HG03025 (cell line): ENCODE measurements at regions not wholly inside any gene's neighbourhood (a gene's known extent, or its start where the extent isn't known, plus 50 kb on each side); places are given as distances from the start of the nearest gene placed in this dataset.
"Not testable (repeated sequence)": the region's sequence is repeated elsewhere in the genome, so short reads cannot be mapped to it uniquely, and the experiment has no call there.

Experiments
- ATAC-seq: cut with Tn5 transposase; IDR thresholded peaks from one replicate; pipeline ENCODE4 v1.9.1; 2021; ENCODE audit warnings: mild to moderate bottlenecking, moderate library complexity; ENCODE audit not compliant: unreplicated experiment, low FRiP score

DNA sequence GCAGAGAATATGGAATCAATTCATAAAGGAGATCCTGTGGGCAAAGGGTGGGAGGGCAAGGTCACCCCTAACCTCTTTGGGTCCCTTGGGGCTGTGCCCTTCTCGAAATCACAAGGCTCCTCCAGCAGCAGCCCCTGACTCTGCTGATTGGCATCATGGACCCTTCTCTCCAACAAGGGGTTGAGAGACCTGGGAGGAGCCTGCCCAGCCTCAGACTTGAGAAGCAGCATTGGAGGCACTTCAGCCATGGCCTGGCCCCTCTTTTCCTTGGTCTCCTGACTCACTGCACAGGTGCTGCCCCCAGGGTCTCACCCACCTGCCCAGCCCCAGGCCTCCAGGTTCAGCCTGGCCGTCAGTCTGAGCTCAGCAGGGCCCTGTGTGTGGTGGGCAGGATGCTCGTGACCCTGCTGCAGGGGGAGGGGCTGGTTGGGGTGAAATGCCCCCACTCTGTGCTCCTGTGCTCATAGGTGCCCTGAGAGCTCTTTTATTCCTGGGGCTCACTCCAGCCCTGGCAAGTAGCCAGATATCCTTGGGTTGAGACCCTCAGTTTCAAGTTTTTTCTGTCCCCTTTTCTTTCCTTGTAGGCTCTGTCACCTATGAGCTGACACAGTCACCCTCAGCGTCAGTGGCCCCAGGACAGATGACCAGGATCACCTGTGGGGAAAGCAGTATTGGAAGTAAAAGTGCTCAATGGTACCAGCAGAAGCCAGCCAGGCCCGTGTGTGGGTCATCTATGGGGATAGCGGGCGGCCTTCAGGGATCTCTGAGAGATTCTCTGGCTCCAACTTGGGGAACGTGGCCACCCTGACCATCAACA is 110.8 kb downstream of the GGTLC2 start:
- ATAC-seq, result no peak

DNA sequence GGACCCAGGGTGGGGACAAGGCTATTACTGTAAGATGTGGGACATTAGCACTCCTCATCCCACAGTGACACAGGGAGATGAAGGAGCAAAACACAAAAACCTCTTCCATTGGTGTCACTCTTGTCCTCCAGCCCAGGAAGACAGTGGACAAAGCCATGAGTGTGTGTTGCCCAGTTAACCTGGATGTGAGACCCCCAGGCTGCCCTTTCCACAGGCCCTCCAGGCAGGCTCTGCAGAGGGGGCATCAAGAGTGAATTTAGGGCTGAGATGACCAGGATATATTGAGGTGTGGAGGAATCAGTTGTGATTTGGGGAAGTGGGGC is 111.3 kb downstream of the GGTLC2 start:
- ATAC-seq, result no peak

- ATAC-seq, result no peak
Measured at GRCh38 chr22:22756109-22756508, 111.7 kb downstream of the GGTLC2 start.

GRCh38 chr22:22756551-22757201 is 112.3 kb downstream of the GGTLC2 start:
- ATAC-seq, result not testable (repeated sequence)

DNA sequence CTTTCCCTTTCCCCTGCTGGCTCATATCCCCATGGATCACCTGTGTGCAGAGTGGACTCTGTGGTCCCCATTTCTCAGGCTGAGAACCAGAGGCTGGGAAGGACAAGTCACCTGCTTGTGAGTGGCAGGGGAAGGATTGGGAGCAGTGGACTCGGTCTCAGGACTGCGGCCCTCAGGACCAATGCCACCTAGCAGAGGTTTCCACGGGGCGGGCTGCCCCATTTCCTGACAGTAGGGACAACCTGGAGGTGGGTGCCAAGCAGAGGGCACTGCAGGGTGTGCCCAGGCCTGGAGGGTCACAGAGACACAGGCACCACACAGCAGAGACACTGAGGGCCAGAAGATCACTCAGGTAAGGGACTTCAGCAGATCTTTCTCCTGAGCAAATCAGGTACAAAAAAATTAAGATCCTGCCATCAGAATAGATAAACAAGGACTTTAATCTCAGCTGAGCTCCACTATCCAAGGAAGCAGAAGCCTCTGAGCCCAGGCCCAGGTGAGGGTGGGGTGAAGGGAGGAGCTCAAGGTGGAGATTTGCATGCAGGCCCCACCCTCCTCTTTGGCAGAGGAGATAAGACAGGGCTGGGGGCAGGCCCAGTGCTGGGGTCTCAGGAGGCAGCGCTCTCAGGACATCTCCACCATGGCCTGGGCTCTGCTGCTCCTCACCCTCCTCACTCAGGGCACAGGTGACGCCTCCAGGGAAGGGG is 113.8 kb downstream of the GGTLC2 start:
- not testable (repeated sequence) for ATAC-seq

DNA sequence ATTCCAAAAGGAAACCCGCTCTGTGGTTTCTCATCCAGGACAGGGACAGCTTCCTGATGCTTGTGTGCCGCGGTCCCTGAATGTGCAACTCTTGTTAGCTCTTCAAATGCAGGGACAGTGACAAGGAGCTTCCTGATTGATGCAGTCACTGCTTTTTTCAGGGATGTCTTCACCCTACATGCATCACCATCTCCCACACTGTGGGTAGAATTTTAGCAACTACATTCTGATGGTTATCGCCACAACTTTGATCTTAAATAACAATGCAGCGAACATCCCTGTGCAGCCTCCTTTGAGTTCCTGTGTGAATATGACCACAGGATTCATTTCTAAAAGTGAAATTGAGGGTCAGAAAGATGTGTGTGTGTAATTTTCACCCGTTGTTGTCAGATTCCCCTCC is 115.0 kb downstream of the GGTLC2 start:
- no peak for ATAC-seq

DNA sequence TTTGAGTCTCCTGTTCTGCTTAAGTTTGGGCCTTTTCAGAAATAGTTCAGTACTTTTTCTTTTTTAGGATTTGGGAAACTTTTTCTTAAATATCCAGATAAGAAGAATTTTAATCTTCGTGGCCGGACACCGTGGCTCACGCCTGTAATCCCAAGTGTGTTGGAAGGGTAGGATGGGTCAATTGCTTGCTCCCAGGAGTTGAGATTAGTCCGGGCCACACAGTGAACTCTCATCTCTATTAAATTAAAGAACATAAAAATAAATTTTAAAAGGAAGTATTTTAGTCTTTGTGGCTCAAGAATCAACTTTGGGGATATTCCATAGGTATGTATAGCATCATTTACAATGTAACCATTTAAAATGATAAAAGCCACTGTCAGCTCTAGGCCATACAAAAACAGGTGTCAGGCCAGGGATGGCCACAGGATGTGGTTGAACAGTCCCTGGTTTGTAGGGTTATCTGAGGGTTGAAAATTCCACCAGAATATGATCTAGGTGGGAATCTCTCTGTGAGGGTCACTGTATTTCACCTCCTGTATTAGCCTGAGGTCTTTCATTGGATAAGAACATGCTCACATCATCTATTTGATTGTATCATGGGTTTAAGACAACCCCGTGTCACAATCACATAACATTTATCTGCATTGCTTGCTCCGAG is 115.6 kb downstream of the GGTLC2 start:
- ATAC-seq, result no peak

- no peak for ATAC-seq
Measured at GRCh38 chr22:22761606-22761962, 117.2 kb downstream of the GGTLC2 start.

- no peak for ATAC-seq
Measured at GRCh38 chr22:22761963-22762772, 117.8 kb downstream of the GGTLC2 start.

- ATAC-seq, result no peak
Measured at GRCh38 chr22:22763512-22763911, 119.1 kb downstream of the GGTLC2 start.

GRCh38 chr22:22764085-22764484 is 119.7 kb downstream of the GGTLC2 start:
- ATAC-seq, result no peak

DNA sequence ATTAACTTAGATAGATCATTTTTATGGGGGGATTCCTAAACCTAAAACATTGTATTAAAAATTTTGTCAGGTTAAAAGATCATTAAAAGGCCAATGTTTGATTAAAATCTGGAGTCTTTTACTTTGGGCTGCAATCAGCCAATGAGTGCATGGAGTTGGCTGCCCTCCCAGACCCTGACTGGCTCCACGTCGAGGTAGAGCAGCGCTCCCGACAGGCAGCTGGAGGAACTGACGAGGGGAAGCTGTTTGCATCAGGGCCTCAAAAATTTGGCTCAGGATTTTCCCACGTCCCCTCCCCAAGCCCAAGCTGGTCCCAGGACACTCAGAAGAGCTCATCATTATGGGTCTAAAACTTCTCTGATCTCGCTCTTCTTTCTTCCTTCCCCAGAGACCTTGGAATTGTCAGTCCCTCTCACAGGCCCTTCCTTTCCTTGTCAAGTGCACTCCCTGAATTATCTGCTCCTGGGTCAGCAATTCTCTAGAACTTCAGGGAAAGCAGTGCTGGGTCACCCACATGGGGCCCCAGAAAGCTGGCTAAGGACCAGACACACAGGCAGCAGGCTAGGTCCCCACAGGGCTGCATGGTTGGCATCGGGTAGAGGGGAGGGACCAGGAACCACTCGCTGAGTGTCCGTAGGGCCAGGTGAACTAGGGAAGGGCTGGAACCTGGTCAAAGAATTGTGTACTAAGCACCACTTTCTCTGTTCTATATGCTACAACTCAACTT is 119.6 kb upstream of the IGLL5 start:
- ATAC-seq, result no peak

DNA sequence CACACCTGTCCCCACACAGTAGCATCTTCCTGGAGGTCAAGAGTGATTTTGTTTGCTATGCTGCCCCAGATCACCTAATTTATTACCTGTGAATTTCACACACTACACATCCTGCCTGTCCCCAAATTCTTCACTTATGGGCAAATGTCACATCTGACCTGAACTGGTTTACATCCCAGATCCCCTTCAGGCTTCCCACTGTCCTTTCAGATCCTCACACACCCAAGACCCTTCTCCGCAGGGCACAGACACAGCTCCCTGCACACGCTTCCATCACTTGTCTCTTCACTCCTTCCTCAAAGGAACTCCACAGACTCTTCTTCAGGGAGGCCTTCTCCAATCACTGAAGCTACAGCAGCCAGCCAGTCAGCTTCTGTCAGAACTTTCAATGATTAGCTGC is 118.7 kb upstream of the IGLL5 start:
- no peak for ATAC-seq

GRCh38 chr22:22769434-22770279 is 118.0 kb upstream of the IGLL5 start:
- ATAC-seq, result no peak

DNA sequence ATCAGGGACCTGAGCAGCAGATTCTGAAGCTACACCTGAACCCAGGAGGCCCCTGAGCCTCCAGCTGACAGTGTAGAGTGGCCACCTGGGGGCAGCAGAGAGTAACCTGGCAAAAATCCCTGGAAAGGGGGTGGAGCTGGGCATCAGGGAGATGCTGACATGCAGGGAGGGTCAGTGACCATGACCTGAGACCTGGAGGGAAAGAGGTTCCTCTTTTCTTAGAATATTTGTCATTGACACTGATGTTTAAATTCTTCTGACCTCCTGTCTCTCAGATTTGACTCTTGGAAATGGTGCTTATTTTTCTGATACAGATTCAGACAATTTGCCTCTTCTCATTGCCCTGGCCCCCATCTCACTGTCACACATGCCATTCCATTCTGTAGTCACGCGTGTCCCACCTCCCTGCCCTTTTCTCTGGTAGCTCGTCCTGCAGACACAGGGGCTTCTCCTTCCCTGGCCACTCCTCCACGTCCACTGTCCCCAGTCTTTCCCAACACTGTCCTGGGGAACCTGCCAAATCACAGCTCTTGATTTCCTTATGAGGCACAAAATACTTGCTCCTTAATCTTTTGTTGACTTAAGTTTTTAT is 117.2 kb upstream of the IGLL5 start:
- ATAC-seq, result no peak

DNA sequence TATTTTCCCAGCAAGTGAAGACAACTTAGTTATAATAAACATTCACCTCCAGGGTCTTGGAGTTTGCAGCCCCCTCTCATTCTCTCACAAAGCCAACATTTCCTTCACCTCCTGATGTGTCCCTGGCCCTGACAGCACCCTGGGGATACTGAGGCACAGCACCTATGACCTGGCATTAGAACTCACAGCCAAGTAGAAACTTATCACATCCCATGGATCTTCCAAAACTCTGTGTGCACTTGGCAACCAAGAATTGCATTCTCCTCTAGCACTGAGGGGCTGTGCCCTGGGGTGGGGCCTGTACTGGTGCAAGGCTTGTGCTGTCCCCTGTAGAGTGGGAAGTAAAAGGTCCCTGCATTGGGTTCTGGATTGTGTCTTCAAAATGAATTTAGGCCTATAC is 116.7 kb upstream of the IGLL5 start:
- ATAC-seq, result no peak

GRCh38 chr22:22771696-22772377 is 115.8 kb upstream of the IGLL5 start:
- no peak for ATAC-seq

DNA sequence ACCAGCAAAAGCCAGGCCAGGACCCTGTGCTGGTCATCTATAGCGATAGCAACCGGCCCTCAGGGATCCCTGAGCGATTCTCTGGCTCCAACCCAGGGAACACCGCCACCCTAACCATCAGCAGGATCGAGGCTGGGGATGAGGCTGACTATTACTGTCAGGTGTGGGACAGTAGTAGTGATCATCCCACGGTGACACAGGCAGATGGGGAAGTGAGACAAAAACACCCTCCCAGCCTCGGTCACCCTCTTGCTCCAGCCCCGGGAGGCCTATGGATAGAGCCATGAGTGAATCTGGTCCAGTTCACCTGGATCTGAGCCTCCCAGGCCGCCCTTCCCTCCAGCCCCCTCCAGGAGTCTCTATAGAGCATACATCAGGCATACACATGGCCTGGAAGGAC is 115.2 kb upstream of the IGLL5 start:
- no peak for ATAC-seq
